ENCODE measurements at regions not wholly inside any gene's neighbourhood (a gene's known extent, or its start where the extent isn't known, plus 50 kb on each side); places are given as distances from the start of the nearest gene placed in this dataset.
"Not testable (repeated sequence)": the region's sequence is repeated elsewhere in the genome, so short reads cannot be mapped to it uniquely, and the experiment has no call there.

DNA sequence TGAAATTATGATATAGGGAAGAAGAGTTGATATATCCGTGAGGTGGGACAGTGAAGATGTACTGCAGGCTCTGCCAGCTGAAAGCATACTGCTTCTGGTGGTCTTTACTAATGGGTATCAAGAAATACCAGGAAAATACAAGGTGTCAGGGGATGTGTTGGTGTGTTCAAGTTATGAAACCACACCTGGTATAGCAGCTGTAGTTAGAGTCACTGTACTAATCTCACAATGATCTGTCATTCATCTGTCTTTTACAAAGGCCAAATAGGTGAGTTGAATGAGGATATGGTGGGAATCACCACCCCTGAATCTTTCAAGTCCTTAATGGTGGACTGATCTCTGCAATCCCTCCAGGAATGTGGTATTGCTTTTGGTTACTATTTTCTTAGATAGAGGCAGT lies 152.7 kb downstream of the NFKBIZ start:
- TF ChIP-seq SPI1 (IDR thresholded peaks at IDR 0.05; ENCODE audit: borderline replicate concordance, low read depth) = no peak
- TF ChIP-seq, protein P1, sequence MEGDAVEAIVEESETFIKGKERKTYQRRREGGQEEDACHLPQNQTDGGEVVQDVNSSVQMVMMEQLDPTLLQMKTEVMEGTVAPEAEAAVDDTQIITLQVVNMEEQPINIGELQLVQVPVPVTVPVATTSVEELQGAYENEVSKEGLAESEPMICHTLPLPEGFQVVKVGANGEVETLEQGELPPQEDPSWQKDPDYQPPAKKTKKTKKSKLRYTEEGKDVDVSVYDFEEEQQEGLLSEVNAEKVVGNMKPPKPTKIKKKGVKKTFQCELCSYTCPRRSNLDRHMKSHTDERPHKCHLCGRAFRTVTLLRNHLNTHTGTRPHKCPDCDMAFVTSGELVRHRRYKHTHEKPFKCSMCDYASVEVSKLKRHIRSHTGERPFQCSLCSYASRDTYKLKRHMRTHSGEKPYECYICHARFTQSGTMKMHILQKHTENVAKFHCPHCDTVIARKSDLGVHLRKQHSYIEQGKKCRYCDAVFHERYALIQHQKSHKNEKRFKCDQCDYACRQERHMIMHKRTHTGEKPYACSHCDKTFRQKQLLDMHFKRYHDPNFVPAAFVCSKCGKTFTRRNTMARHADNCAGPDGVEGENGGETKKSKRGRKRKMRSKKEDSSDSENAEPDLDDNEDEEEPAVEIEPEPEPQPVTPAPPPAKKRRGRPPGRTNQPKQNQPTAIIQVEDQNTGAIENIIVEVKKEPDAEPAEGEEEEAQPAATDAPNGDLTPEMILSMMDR (IDR thresholded peaks at IDR 0.05; ENCODE audit: insufficient read depth, low read length) = no peak
- TF ChIP-seq POLR2AphosphoS5 (IDR thresholded peaks at IDR 0.05; ENCODE audit: low read depth) = no peak
- no peak for TF ChIP-seq GABPA (IDR thresholded peaks at IDR 0.05; ENCODE audit: low read depth)
- TF ChIP-seq, protein P2, sequence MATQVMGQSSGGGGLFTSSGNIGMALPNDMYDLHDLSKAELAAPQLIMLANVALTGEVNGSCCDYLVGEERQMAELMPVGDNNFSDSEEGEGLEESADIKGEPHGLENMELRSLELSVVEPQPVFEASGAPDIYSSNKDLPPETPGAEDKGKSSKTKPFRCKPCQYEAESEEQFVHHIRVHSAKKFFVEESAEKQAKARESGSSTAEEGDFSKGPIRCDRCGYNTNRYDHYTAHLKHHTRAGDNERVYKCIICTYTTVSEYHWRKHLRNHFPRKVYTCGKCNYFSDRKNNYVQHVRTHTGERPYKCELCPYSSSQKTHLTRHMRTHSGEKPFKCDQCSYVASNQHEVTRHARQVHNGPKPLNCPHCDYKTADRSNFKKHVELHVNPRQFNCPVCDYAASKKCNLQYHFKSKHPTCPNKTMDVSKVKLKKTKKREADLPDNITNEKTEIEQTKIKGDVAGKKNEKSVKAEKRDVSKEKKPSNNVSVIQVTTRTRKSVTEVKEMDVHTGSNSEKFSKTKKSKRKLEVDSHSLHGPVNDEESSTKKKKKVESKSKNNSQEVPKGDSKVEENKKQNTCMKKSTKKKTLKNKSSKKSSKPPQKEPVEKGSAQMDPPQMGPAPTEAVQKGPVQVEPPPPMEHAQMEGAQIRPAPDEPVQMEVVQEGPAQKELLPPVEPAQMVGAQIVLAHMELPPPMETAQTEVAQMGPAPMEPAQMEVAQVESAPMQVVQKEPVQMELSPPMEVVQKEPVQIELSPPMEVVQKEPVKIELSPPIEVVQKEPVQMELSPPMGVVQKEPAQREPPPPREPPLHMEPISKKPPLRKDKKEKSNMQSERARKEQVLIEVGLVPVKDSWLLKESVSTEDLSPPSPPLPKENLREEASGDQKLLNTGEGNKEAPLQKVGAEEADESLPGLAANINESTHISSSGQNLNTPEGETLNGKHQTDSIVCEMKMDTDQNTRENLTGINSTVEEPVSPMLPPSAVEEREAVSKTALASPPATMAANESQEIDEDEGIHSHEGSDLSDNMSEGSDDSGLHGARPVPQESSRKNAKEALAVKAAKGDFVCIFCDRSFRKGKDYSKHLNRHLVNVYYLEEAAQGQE (IDR thresholded peaks at IDR 0.05; ENCODE audit: insufficient replicate concordance, low read depth) = no peak
- no peak for DNase-seq (ENCODE audit: low read depth in 1 of 2, low spot score in 1 of 2)
- no peak overlapping the region for H3K27ac ChIP-seq (replicated peaks)
- no peak overlapping the region for H3K4me3 ChIP-seq (replicated peaks; ENCODE audit: insufficient read depth, low read length)
- H3K27me3 ChIP-seq (ENCODE audit: insufficient read depth, poor library complexity, severe bottlenecking) = no peaks in the 10 kb centered on the region

DNA sequence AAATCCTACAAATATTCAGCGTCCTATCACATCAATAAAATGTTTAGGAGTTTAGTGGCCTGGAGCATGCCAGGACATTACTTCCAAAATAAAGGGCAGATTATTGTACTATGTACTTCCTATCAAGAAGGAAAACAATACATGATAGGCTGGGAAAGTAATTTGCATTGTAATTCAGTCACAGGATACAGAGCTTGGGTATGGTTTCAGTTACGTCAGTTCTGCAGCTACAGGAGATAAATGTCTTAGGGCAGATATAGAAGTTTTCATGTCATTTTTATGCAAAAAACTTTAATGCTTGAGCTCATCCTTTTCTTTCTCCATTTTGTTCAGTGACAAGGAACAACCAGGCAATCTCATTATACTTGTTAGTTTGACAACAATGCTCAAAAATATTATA lies 155.2 kb downstream of the NFKBIZ start:
- no peak overlapping the region for H3K27ac ChIP-seq (replicated peaks)
- TF ChIP-seq, protein P1 (IDR thresholded peaks at IDR 0.05; ENCODE audit: insufficient read depth, low read length) = no peak
- no peak for TF ChIP-seq POLR2AphosphoS5 (IDR thresholded peaks at IDR 0.05; ENCODE audit: low read depth)
- no peaks in the 10 kb centered on the region for H3K27me3 ChIP-seq (ENCODE audit: insufficient read depth, poor library complexity, severe bottlenecking)
- DNase-seq (ENCODE audit: low read depth in 1 of 2, low spot score in 1 of 2) = no peak
- H3K4me3 ChIP-seq (replicated peaks; ENCODE audit: insufficient read depth, low read length) = no peak overlapping the region

DNA sequence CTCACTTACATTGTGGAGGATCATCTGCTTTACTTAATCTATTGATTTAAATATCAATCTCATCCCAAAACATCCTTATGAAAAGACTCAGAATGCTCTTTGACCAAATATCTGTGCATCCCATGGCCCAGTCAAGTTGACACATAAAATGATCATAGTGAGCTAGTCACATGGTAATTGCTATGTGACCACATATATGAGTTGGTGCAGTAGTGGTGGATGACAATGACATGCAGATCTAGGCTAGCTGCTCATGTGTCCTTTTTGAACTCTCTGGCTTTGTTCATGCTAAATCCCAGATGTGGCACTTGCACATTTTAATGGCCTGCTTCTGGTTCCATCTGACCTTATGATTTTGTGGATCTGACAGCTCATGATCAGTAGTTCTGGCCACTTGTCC lies 156.2 kb downstream of the NFKBIZ start:
- no peaks in the 10 kb centered on the region for H3K27me3 ChIP-seq (ENCODE audit: insufficient read depth, poor library complexity, severe bottlenecking)
- no peak overlapping the region for H3K27ac ChIP-seq (replicated peaks)
- no peak for DNase-seq (ENCODE audit: low read depth in 1 of 2, low spot score in 1 of 2)
- H3K4me3 ChIP-seq (replicated peaks; ENCODE audit: insufficient read depth, low read length) = no peak overlapping the region
- TF ChIP-seq, protein P2 (IDR thresholded peaks at IDR 0.05; ENCODE audit: insufficient replicate concordance, low read depth) = no peak
- TF ChIP-seq SPI1 (IDR thresholded peaks at IDR 0.05; ENCODE audit: borderline replicate concordance, low read depth) (no peak), POLR2AphosphoS5 (IDR thresholded peaks at IDR 0.05; ENCODE audit: low read depth) (no peak), GABPA (IDR thresholded peaks at IDR 0.05; ENCODE audit: low read depth) (no peak)
- TF ChIP-seq, protein P1 (IDR thresholded peaks at IDR 0.05; ENCODE audit: insufficient read depth, low read length) = no peak

DNA sequence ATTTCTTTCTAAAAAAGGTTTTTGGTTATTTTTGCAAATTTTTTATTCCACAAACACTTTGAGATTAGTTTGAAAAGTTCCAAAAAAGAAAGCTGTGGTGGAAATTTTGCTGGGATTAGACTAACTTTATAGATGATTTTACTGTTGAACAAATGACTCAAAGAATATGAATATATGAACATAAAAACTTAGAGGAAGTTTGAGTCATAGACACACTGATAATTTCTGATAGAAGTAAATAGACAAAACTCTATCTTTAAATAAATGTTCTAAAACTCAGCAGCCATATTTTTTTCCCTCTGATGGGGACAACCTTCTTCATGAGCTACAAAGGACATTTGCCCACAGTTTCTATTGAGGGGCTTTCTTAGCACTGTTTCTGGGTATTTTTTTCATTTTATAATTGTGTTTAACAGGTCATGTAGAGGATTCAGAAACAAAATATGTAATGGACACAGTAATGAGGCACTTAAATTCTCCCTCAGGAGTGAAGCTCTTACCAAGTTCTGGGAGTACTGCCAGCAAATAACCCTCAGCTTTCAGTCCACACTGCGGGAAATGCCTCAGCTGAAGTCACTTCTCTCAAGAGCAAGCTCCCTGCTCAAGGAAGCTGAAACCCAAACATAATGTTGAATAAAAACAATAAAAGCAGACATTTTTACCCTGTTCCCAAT lies 157.6 kb downstream of the NFKBIZ start:
- no peak overlapping the region for H3K4me3 ChIP-seq (replicated peaks; ENCODE audit: insufficient read depth, low read length)
- no peaks in the 10 kb centered on the region for H3K27me3 ChIP-seq (ENCODE audit: insufficient read depth, poor library complexity, severe bottlenecking)
- DNase-seq (ENCODE audit: low read depth in 1 of 2, low spot score in 1 of 2) = no peak
- TF ChIP-seq GABPA (IDR thresholded peaks at IDR 0.05; ENCODE audit: low read depth) = no peak
- TF ChIP-seq, protein P2 (IDR thresholded peaks at IDR 0.05; ENCODE audit: insufficient replicate concordance, low read depth) = no peak
- TF ChIP-seq SPI1 (IDR thresholded peaks at IDR 0.05; ENCODE audit: borderline replicate concordance, low read depth) = no peak
- TF ChIP-seq POLR2AphosphoS5 (IDR thresholded peaks at IDR 0.05; ENCODE audit: low read depth) = no peak
- TF ChIP-seq, protein P1 (IDR thresholded peaks at IDR 0.05; ENCODE audit: insufficient read depth, low read length) = no peak
- H3K27ac ChIP-seq (replicated peaks) = no peak overlapping the region

DNA sequence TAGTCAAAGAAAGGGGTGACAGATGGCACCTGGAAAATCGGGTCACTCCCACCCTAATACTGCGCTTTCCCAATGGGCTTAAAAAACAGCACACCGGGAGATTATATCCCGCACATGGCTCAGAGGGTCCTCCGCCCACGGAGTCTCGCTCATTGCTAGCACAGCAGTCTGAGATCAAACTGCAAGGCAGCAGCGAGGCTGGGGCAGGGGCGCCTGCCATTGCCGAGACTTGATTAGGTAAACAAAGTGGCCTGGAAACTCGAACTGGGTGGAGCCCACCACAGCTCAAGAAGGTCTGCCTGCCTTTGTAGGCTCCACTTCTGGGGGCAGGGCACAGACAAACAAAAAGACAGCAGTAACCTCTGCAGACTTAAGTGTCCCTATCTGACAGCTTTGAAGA lies 159.1 kb downstream of the NFKBIZ start:
- H3K4me3 ChIP-seq (replicated peaks; ENCODE audit: insufficient read depth, low read length); H3K27me3 ChIP-seq (ENCODE audit: insufficient read depth, poor library complexity, severe bottlenecking); DNase-seq (ENCODE audit: low read depth in 1 of 2, low spot score in 1 of 2); H3K27ac ChIP-seq (replicated peaks): not testable (repeated sequence)

Measured in HL-60 (cell line).